HG03342 (cell line): ENCODE measurements at regions not wholly inside any gene's neighbourhood (a gene's known extent, or its start where the extent isn't known, plus 50 kb on each side); places are given as distances from the start of the nearest gene placed in this dataset.

Experiments
- ATAC-seq: cut with Tn5 transposase; IDR thresholded peaks from one replicate; pipeline ENCODE4 v1.9.1; 2021; ENCODE audit warnings: mild to moderate bottlenecking, moderate library complexity; ENCODE audit not compliant: unreplicated experiment

DNA sequence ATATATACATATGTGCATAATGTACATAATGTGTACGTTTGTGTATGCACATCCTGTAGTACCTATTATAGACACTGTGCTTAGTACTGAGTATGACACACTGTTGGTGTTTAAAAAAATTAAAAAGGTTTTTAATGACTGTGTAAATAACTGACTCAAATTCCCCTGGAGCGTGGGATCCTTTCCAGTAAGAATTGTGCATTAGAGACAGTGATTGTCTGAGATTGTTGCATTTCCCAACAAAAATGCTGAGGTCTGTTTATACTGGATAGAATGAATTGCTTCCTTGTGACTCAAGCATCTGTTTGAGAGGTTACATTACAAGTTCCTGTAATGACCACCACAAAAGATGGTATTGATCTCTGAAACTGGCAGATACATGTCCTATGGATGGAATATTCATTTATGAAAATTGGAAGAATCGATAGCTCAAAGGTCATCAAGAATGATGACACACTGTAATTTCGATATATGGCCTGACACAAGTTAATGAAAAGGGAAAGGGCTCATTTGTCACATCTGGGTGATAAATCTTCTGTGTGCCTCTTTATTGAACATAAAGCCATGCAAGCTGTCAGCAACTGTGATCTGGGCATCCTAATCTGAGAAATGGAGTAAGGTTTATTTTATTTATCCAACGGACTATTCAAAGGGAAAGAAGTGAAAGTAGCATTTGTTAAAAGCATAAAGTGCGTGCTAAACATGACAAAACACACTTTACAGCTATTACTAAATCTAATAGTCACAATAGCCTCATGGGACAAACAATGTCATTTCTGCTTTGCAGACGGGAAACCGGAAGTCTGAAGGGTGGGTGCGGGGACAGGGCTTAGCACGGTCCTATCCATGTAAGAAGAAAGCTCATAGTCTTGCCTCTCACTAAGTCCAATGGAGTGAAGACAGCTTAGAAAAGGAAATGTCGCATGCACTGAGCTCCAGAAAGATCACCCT is 228.8 kb downstream of the CDH11 start:
- no peak for ATAC-seq

- no peak for ATAC-seq
Measured at GRCh38 chr16:64889446-64889845, 232.4 kb downstream of the CDH11 start.

DNA sequence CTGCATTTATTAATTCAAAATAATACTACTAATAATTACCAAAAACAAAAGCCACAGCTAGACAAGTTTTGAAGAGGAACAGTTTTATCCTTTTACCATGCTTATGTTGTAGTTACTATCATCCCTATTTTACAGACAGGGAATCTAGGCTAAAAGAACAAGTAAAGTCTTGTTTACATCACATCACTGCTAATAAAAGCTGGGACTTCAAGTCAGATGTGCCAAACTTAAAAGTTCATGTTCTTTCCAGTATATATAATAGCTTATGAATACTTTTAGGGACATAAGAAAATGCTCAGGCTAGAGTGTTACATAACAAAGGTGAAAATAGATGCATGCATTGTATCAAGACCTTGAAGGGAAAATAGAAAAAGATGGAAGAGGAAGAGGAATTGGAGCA is 234.2 kb downstream of the CDH11 start:
- ATAC-seq, result no peak

GRCh38 chr16:64882078-64882784 is 239.6 kb downstream of the CDH11 start:
- no peak for ATAC-seq

DNA sequence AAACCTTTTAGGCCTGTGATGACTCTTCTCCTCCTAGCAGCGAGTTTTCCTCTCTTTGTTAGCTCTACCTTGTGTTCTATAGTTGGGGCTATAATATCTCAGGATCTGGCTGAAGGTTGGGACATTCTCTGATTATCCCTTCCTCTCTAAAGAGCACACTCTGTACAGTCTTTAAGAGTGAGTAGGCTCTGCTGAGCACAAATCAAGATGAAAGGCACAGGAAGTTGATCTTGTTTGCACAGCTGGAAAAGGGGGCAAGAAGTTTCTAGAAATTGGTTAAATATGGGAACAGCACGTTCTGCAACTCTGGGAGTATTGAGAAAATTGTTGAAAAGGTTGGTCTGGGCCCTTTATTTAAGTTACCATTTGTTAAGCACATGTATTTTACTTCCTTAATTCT is 240.9 kb downstream of the CDH11 start:
- ATAC-seq, result no peak

DNA sequence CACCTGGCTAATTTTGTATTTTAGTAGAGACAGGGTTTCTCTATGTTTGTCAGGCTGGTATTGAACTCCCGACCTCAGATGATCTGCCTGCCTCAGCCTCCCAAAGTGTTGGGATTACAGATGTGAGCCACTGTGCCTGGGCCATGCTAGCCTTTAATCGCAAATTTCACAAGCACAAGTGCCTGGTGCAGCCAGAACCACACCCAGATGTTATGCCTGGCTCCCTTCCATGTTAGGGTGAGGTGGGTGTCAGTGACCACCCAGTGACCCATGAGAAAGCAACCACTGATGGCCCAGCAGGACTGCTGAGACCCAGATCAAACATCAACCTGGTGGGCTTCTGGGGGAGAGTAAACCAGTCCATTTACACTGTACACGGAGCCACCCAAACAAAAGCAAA is 241.9 kb downstream of the CDH11 start:
- ATAC-seq, result no peak

- ATAC-seq, result no peak
Measured at GRCh38 chr16:64878940-64879339, 242.9 kb downstream of the CDH11 start.

DNA sequence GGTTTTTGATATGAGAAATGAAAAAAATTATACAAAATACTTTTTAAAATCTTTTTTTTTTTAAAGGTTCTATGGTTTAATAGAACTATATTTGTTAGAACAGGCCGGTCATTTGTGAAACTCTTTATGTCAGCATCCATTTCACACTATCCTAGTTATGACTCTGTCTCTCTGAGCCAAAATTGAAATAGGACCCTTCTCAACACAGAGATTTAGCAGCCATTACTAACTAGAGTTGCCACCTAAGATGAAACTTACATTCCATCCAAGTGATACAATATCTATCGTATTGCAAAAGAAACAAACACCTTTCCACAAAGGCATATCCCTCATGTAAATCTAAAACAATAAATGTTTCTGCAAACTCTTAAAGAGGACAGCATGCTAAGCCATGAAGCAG is 249.8 kb downstream of the CDH11 start:
- no peak for ATAC-seq

DNA sequence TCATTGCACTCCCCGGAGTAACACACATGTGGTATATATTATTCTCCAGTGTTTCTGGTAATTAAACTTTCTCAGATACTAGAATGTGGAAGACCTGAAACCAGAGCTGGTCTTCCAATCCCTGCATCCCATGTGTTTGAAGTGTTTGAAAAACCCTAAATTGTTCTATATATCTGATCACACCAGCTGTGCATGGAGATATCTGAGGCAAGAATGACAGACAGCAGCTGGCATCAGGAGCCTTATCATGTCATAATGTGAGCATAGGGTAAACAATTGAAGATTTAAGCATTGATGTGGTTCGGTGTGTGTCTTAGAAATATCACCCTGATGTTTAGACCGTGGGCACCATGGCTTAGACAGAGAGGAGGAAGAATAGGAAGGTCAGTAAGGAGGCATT is 251.0 kb downstream of the CDH11 start:
- ATAC-seq, result no peak

GRCh38 chr16:64869781-64870180 is 252.1 kb downstream of the CDH11 start:
- no peak for ATAC-seq

GRCh38 chr16:64866021-64866420 is 255.8 kb downstream of the CDH11 start:
- ATAC-seq, result no peak

DNA sequence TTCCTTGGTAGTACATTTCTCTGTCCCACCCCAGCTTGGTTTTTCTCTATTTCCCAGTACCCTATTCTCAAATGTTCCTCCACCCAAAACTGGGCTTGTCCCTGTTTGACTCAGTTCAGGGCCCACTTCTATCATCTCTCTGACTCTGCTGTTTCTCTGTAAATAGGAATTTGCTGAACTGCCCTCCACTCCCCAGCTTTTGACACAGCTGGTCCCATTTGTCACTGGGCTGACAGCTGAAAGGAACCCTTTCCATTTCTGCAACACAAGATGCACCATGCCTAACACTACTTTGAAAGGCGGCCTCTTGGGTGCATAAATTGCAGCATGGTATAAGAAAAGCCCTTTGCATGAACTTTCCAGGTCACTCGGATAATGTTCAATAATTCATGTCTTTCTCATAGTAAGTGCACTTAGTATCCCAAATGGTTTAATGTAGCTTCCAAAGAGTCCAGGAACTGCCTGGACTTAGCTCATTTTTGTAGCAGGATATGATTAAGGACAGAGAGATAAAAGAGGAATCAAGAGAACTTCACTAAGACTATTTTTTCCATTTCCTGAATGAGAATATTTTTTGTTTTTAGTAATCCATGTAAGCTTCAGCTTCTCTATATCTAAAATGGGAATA is 256.7 kb downstream of the CDH11 start:
- no peak for ATAC-seq

DNA sequence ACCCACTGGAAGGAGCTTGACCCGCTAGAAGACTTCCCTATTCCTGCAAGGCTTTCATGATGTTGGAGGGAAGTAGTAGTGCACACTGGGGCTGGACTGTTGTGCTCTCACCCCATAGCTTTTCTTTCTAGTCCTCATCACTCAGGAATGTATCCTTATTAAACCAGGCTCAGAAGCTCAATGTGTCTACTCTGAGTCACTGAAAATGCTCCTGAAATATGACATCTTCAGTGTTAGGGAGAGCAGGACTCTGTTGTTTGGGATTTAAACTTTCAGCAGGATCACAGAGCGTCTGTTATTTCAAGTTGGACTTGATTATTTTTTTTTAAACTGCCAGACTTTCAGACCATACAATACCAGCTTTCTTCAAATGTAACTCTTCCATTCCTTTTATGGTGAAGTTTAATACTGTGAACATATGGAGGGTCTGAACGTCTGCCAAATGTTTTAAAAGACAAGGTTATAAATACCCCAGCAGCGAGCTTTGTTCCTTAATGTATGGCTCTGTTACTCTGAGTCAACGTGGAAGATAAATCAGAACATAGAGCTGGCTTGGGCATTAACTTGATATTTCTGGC is 257.5 kb downstream of the CDH11 start:
- no peak for ATAC-seq

DNA sequence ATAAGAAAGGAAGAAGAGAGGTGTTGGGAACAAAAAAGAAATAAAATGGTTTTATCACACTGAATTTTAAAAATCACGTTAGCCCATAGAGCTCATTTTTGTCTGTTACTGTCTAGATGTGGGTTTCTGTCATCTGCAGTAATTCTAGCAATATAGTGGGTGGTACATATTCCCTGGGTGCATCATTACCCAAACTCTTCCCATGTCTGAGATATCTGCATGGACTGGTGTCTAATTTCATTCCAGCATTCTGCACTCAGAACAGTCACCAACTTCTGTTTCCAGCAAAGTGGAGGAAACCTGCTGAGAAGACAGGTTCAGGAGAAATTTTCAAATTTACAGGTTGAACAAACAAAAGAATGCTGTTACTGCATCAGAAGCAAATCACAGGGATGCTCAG is 263.8 kb downstream of the CDH11 start:
- no peak for ATAC-seq

DNA sequence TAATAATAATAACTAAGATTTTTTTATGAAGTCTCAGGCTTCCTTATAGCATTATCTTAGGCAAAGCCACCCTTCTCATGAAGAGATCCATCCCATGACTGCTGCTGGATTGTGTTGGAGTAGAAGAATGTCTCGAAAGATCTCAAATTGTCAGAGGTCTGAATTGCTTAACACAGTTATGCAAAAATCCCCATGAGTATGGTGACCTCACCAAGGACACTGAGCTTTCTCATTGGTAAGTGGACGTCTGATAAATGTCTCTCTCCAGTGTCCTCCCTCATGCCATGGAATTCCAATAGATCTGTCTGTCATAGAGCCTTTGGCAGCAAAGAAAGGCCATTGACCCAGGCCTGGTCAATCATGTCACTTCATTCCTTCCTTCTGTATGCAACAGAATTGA is 264.5 kb downstream of the CDH11 start:
- ATAC-seq, result no peak

DNA sequence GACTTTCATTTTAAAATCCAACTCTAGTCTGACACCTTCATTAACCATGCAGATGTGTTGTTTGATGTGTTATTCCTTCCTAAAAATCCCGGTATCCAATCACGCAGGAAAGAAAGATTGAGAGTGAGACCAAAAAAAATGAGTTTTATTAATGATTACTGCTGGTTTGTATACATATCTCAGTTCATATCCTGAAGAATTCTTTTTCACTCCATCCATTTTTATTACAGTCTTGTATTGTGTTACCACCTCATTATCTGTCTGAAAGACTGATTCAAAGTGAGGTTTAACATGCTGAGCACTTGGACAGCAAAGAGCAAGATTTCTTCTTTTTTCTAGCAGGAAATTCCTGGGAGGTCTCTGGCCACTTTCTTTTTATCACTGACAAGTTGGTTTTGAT is 268.3 kb downstream of the CDH11 start:
- no peak for ATAC-seq

DNA sequence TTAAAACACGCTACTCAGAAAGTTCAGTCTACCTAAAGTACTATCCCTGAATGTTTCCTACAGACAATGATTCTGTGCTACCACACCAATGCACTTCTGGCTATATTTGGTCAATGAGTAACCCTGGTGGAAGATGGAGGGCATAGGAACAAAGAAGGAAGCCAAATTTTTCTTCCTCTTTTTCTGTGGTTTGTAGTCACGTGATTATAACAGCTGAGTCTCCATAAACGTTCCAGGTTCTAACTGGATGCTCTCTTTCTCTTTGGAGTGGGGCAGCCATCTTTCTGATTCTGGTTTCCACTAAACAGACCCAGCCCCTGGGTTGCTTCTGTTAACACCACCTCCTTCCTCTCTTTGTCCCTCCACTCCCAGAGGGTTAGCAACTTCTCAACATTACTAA is 274.9 kb downstream of the CDH11 start:
- ATAC-seq, result no peak

- no peak for ATAC-seq
Measured at GRCh38 chr16:64845071-64845470, 276.8 kb downstream of the CDH11 start.

DNA sequence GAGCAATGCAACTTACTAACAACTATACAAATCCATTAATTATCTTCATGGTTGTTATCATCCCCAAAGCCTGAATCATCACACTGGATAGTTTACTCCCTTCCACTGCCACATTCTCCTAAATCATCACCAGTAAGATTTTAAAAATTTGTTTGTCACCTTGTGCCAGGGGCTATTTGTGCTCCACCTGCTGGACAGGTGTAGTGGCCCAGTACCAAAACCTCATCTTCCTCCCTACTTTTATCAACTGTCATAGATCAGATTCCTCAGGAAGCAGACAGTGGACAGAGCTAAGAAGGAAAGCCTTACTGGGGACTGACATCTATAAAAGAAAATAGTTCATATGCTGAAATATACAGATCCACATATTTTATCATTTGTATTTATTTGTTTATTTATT is 280.4 kb downstream of the CDH11 start:
- no peak for ATAC-seq

- no peak for ATAC-seq
Measured at GRCh38 chr16:64841071-64841470, 280.8 kb downstream of the CDH11 start.

- ATAC-seq, result no peak
Measured at GRCh38 chr16:64830653-64831052, 291.2 kb downstream of the CDH11 start.
